ENCODE measurements at regions not wholly inside any gene's neighbourhood (a gene's known extent, or its start where the extent isn't known, plus 50 kb on each side); places are given as distances from the start of the nearest gene placed in this dataset.

GRCh38 chrX:104513162-104513561, 52.8 kb upstream of the IL1RAPL2 start:
- Histone ChIP-seq H3K4me3 (ENCODE audit: low read length) (no peak overlapping the region), H4K20me1 (ENCODE audit: control insufficient read depth, insufficient read depth, low read depth, low read length) (no peaks in the 10 kb centered on the region), H3F3A (ENCODE audit: control insufficient read depth, insufficient read depth) (no peaks in the 10 kb centered on the region)

DNA sequence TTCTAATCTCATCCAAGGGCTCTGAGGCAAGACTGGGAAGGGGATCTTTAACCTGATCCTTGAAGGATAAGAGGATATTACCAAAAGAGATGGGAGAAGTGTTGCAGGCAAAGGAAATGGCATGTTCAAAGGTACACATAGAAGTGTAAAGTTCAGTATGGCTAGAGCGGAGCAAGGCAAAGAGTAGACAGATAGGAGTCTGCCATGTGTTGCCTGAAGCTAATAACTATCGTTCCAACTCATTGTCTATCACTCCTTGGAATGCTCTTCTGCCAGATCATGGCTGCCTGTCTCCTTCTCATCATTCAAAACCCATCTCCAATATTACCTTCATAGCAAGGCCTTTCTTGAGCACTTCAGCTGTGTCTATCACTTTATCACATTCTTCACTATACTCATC, 55.2 kb upstream of the IL1RAPL2 start:
- H3K27ac ChIP-seq (ENCODE audit: low read depth, low read length): no peak overlapping the region
- H3K36me3 ChIP-seq (ENCODE audit: control insufficient read depth, low read length): no peaks in the 10 kb centered on the region
- H4K20me1 ChIP-seq (ENCODE audit: control insufficient read depth, insufficient read depth, low read depth, low read length): no peaks in the 10 kb centered on the region
- H3K9me2 ChIP-seq (replicated peaks; ENCODE audit: control insufficient read depth, low read length): no peaks in the 10 kb centered on the region
- TF ChIP-seq CTCF (IDR thresholded peaks at IDR 0.05; ENCODE audit: low read depth, low read length, poor library complexity, severe bottlenecking) (no peak), EZH2phosphoT487 (IDR thresholded peaks at IDR 0.05; ENCODE audit: borderline replicate concordance, low read length) (no peak)
- H3K79me2 ChIP-seq (ENCODE audit: control insufficient read depth, low read length): no peaks in the 10 kb centered on the region
- no peaks in the 10 kb centered on the region for H3K27me3 ChIP-seq (ENCODE audit: control insufficient read depth, low read length)
- no peak overlapping the region for H3K4me2 ChIP-seq (ENCODE audit: low read length)
- H3K4me1 ChIP-seq (ENCODE audit: control insufficient read depth, low read length): no peaks in the 10 kb centered on the region
- no peak overlapping the region for H3K4me3 ChIP-seq (ENCODE audit: low read length)
- no peaks in the 10 kb centered on the region for H3K9me3 ChIP-seq (ENCODE audit: control insufficient read depth, insufficient read depth, low read length)
- no peaks in the 10 kb centered on the region for H3F3A ChIP-seq (ENCODE audit: control insufficient read depth, insufficient read depth)

More at GRCh38 chrX:104513162-104513561, 52.8 kb upstream of the IL1RAPL2 start:
- H3K27ac ChIP-seq (ENCODE audit: low read depth, low read length): no peak overlapping the region
- H3K9me2 ChIP-seq (replicated peaks; ENCODE audit: control insufficient read depth, low read length): no peaks in the 10 kb centered on the region
- H3K79me2 ChIP-seq (ENCODE audit: control insufficient read depth, low read length): no peaks in the 10 kb centered on the region
- no peaks in the 10 kb centered on the region for H3K4me1 ChIP-seq (ENCODE audit: control insufficient read depth, low read length)
- no peaks in the 10 kb centered on the region for H3K9me3 ChIP-seq (ENCODE audit: control insufficient read depth, insufficient read depth, low read length)
- no peaks in the 10 kb centered on the region for H3K36me3 ChIP-seq (ENCODE audit: control insufficient read depth, low read length)
- TF ChIP-seq EZH2phosphoT487 (IDR thresholded peaks at IDR 0.05; ENCODE audit: borderline replicate concordance, low read length) (no peak), CTCF (IDR thresholded peaks at IDR 0.05; ENCODE audit: low read depth, low read length, poor library complexity, severe bottlenecking) (no peak)
- no peaks in the 10 kb centered on the region for H3K27me3 ChIP-seq (ENCODE audit: control insufficient read depth, low read length)
- no peak overlapping the region for H3K4me2 ChIP-seq (ENCODE audit: low read length)

DNA sequence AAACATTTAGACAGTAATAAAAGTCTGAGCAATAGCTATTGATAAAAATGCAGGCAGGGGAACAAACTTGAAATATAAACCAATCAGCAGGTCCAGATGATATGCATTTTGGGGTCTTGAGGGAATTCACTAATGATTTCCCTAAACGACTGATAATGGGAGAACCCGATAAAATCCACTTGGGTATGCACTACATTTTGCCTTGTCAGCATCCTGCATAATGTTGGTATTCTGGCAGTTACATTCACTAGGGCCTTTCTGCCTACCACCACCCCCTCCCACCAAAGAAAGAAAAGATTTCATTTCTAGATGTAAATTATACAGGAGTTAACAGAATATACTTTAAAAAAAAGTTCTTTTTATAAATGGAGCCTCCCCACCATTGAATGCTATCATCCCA, 63.5 kb upstream of the IL1RAPL2 start:
- Histone ChIP-seq H3K4me1 (ENCODE audit: control insufficient read depth, low read length) (no peaks in the 10 kb centered on the region), H3K27ac (ENCODE audit: low read depth, low read length) (no peak overlapping the region), H3K9me2 (replicated peaks; ENCODE audit: control insufficient read depth, low read length) (no peaks in the 10 kb centered on the region), H3K4me3 (ENCODE audit: low read length) (no peak overlapping the region), H3K4me2 (ENCODE audit: low read length) (no peak overlapping the region), H3K36me3 (ENCODE audit: control insufficient read depth, low read length) (no peaks in the 10 kb centered on the region), H3K9me3 (ENCODE audit: control insufficient read depth, insufficient read depth, low read length) (no peaks in the 10 kb centered on the region), H3F3A (ENCODE audit: control insufficient read depth, insufficient read depth) (no peaks in the 10 kb centered on the region), H3K27me3 (ENCODE audit: control insufficient read depth, low read length) (no peaks in the 10 kb centered on the region), H4K20me1 (ENCODE audit: control insufficient read depth, insufficient read depth, low read depth, low read length) (no peaks in the 10 kb centered on the region), H3K79me2 (ENCODE audit: control insufficient read depth, low read length) (no peaks in the 10 kb centered on the region)
- TF ChIP-seq CTCF (IDR thresholded peaks at IDR 0.05; ENCODE audit: low read depth, low read length, poor library complexity, severe bottlenecking) (no peak), EZH2phosphoT487 (IDR thresholded peaks at IDR 0.05; ENCODE audit: borderline replicate concordance, low read length) (no peak)

DNA sequence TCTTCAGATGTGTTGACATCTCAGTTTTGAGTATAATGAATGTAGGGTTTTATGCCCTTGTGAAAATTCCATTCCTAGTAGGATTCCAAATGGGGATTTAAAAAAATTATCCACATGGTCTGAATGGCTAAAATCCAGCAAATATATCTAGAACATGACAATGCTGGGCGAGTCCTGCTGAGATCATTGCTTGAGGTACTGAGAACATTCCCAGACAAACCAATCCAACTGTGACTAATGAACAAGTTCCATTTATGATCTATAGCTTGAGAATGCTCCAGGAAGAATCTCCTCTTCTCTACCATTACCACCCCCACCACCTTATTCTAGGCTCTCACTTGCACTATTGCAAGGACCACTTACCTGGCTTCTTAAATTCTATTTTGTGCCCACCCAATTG, 77.2 kb upstream of the IL1RAPL2 start:
- no peaks in the 10 kb centered on the region for H3K9me3 ChIP-seq (ENCODE audit: control insufficient read depth, insufficient read depth, low read length)
- no peaks in the 10 kb centered on the region for H3F3A ChIP-seq (ENCODE audit: control insufficient read depth, insufficient read depth)
- no peak overlapping the region for H3K4me3 ChIP-seq (ENCODE audit: low read length)
- no peaks in the 10 kb centered on the region for H4K20me1 ChIP-seq (ENCODE audit: control insufficient read depth, insufficient read depth, low read depth, low read length)
- no peaks in the 10 kb centered on the region for H3K36me3 ChIP-seq (ENCODE audit: control insufficient read depth, low read length)
- H3K9me2 ChIP-seq (replicated peaks; ENCODE audit: control insufficient read depth, low read length): no peaks in the 10 kb centered on the region
- H3K4me1 ChIP-seq (ENCODE audit: control insufficient read depth, low read length): no peaks in the 10 kb centered on the region
- no peak overlapping the region for H3K27ac ChIP-seq (ENCODE audit: low read depth, low read length)
- H3K27me3 ChIP-seq (ENCODE audit: control insufficient read depth, low read length): no peaks in the 10 kb centered on the region
- no peak for TF ChIP-seq EZH2phosphoT487 (IDR thresholded peaks at IDR 0.05; ENCODE audit: borderline replicate concordance, low read length)
- no peak for TF ChIP-seq CTCF (IDR thresholded peaks at IDR 0.05; ENCODE audit: low read depth, low read length, poor library complexity, severe bottlenecking)
- no peaks in the 10 kb centered on the region for H3K79me2 ChIP-seq (ENCODE audit: control insufficient read depth, low read length)
- no peak overlapping the region for H3K4me2 ChIP-seq (ENCODE audit: low read length)
